CD4-positive, alpha-beta T cell (primary cell): ENCODE measurements at regions not wholly inside any gene's neighbourhood (a gene's known extent, or its start where the extent isn't known, plus 50 kb on each side); places are given as distances from the start of the nearest gene placed in this dataset.

Experiments
- ATAC-seq: fragments of 200-7000 bp; cut with Tn5 transposase; one replicate; pipeline ENCODE4 v1.10.0; 2022; ENCODE audit warnings: mild to moderate bottlenecking; ENCODE audit not compliant: poor library complexity
- CTCF ChIA-PET: fragments of 350-600 bp; sonication (Branson Sonifier 250); formaldehyde crosslinking; loops from one replicate; lab custom pipeline; 2021; ENCODE audit warnings: antibody characterized with exemption, inconsistent platforms; lab: Charles Lee
- POLR2A ChIA-PET: fragments of 350-600 bp; sonication (Branson Sonifier 250); formaldehyde crosslinking; loops from one replicate; lab custom pipeline; 2021; ENCODE audit warnings: antibody characterized with exemption, inconsistent platforms; lab: Charles Lee
- DNase-seq, 14 experiments: peaks; one replicate each; pipeline ENCODE4 v3.0.0-alpha.2; 2013 to 2020; ENCODE audit warnings: mixed read lengths in 2 of 14
- H3K27ac ChIP-seq, 2 donors: one replicate each; pipeline versions ENCODE4 v1.5.1 to v1.7.0; 2013; ENCODE audit warnings: low read length in 2 of 2, low read depth in 1 of 2, mild to moderate bottlenecking in 1 of 2
- H3K27me3 ChIP-seq, 2 experiments: 1 replicate in 1 of 2; 2 replicates in 1 of 2; pipeline versions ENCODE4 v1.6.1 to v1.7.0; 2013; ENCODE audit warnings: low read length in 2 of 2, control low read depth in 1 of 2, mild to moderate bottlenecking in 1 of 2, moderate library complexity in 1 of 2; ENCODE audit not compliant: insufficient read depth in 2 of 2, control insufficient read depth in 1 of 2
- H3K36me3 ChIP-seq: one replicate; pipeline ENCODE4 v1.6.1; 2013; ENCODE audit warnings: low read length, control low read depth; ENCODE audit not compliant: insufficient read depth
- H3K4me1 ChIP-seq: one replicate; pipeline ENCODE4 v1.6.1; 2013; ENCODE audit warnings: low read length, control low read depth; ENCODE audit not compliant: insufficient read depth
- H3K4me3 ChIP-seq: one replicate; pipeline ENCODE4 v1.5.1; 2013; ENCODE audit warnings: mild to moderate bottlenecking, low read length, moderate library complexity
- H3K9me3 ChIP-seq, 2 experiments: 1 replicate in 1 of 2; 2 replicates in 1 of 2; pipeline versions ENCODE4 v1.6.1 to v1.7.0; 2013; ENCODE audit warnings: low read length in 2 of 2, mild to moderate bottlenecking in 2 of 2, control low read depth in 1 of 2, moderate library complexity in 1 of 2; ENCODE audit not compliant: control insufficient read depth in 1 of 2, insufficient read depth in 1 of 2
- H3K27ac Mint-ChIP-seq: one replicate; pipeline ENCODE4 v1.8.0; 2020; ENCODE audit warnings: mixed read lengths
- H3K27me3 Mint-ChIP-seq: one replicate; pipeline ENCODE4 v1.8.0; 2021; ENCODE audit warnings: mixed read lengths
- H3K36me3 Mint-ChIP-seq: one replicate; pipeline ENCODE4 v1.8.0; 2021; ENCODE audit warnings: low read depth, mixed read lengths
- H3K4me1 Mint-ChIP-seq: one replicate; pipeline ENCODE4 v1.8.0; 2021; ENCODE audit warnings: low read depth, mixed read lengths
- H3K4me3 Mint-ChIP-seq: one replicate; pipeline ENCODE4 v1.8.0; 2020; ENCODE audit warnings: mild to moderate bottlenecking, mixed read lengths
- H3K9me3 Mint-ChIP-seq: one replicate; pipeline ENCODE4 v1.8.0; 2020; ENCODE audit warnings: mixed read lengths
- intact Hi-C, 2 experiments: fragments of 100-400 bp; cut with DNase I in 1 of 2; cut with micrococcal nuclease in 1 of 2; formaldehyde crosslinking; loops; one replicate each; pipeline versions ENCODE4 v1.15.1 to v1.9.0; 2023 to 2025; cut with DNase I, micrococcal nuclease
- TF ChIP-seq, protein P1 (sequence below): fragments of 200-600 bp; IDR thresholded peaks from one replicate; pipeline ENCODE4 v1.8.0; 2022; ENCODE audit warnings: antibody characterized with exemption, mild to moderate bottlenecking

DNA sequence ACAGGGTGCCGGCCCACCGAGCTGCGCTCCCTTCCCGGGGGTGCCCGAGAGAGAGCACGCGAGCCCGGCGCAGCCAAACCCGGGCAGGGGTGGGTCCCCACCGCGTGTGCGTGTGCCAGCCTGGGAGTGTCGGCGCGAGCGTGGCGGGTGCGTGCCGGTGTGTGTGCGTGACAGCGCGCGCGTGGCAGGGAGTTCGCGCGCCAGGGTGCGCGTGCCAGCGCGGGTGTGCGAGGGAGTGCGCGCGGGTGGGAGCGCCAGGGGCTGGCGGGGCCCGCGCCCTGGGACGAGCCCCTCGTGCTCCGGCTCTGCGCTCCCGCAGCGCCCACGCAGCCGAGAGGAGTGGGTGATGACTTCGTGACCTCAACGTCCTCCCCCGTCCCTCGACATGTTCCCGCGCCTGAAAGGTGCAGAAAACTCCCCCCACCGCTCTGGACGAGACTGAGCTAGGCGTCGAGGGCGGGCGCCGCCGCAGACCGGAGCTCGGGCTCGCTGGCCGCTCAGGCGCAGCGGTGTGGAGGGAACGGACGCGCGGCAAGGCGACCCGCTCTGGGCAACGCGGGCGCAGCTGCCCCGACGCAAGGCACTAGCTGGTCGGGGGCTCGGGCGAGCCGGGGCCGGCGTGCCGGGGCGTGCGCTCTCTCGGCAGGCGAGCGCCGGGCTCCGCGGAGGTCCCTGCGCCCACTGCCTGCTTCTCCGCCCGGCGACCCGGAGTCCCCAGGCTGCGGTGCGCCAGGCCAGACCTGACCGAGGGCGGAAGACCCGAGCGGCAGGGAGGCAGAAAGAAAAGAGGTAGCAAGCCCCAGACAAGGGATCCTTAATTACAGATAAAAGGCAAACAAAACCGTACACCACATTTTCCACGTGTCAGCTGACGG lies 582.8 kb downstream of the ZEB2 start:
- Mint-ChIP-seq H3K27me3 (peaks cover 72% of the 10 kb centered on the region), H3K27ac (no peak overlapping the region), H3K4me3 (no peak overlapping the region), H3K4me1 (peaks cover 16% of the 10 kb centered on the region), H3K36me3 (no peaks in the 10 kb centered on the region), H3K9me3 (no peaks in the 10 kb centered on the region)
- Histone ChIP-seq H3K27me3 (peaks cover 9 to 35% of the 10 kb centered on the region in 2 experiments), H3K9me3 (peaks cover 0 to 4% of the 10 kb centered on the region in 2 experiments), H3K36me3 (no peaks in the 10 kb centered on the region), H3K4me1 (peaks cover 7% of the 10 kb centered on the region), H3K27ac (no peak overlapping the region), H3K4me3 (no peak overlapping the region)
- no peak for ATAC-seq
- POLR2A ChIA-PET = no interaction called here
- DNase-seq = peak in 1 of 14 experiments; percentile 4
- TF ChIP-seq, protein P1, sequence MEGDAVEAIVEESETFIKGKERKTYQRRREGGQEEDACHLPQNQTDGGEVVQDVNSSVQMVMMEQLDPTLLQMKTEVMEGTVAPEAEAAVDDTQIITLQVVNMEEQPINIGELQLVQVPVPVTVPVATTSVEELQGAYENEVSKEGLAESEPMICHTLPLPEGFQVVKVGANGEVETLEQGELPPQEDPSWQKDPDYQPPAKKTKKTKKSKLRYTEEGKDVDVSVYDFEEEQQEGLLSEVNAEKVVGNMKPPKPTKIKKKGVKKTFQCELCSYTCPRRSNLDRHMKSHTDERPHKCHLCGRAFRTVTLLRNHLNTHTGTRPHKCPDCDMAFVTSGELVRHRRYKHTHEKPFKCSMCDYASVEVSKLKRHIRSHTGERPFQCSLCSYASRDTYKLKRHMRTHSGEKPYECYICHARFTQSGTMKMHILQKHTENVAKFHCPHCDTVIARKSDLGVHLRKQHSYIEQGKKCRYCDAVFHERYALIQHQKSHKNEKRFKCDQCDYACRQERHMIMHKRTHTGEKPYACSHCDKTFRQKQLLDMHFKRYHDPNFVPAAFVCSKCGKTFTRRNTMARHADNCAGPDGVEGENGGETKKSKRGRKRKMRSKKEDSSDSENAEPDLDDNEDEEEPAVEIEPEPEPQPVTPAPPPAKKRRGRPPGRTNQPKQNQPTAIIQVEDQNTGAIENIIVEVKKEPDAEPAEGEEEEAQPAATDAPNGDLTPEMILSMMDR = no peak
- intact Hi-C loops = no loop called here
- CTCF ChIA-PET = interaction anchor here (0.5 kb wide), 1 partner anchor 924 kb away, joined by 3 read pairs; no protein-coding TSS in a partner anchor

DNA sequence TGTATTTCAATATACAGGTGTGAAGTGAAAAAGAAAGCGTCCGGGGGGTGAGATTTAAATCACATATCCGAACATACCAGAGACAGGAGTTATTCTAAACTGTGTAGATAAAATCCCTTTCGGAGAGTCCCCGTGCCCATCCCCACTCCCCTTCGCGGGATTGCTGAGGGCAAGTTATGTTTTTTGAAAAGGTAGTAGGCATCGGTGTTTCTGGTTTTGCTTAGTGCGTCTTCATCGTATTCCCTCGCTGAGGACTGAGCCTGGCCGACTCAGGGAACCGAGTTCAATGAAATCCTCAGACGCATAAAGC lies 583.4 kb downstream of the ZEB2 start:
- Histone ChIP-seq H3K9me3 (peaks cover 0 to 4% of the 10 kb centered on the region in 2 experiments), H3K4me3 (no peak overlapping the region), H3K27me3 (peaks cover 9 to 35% of the 10 kb centered on the region in 2 experiments), H3K27ac (no peak overlapping the region), H3K36me3 (no peaks in the 10 kb centered on the region), H3K4me1 (peaks cover 7% of the 10 kb centered on the region)
- Mint-ChIP-seq H3K4me3 (no peak overlapping the region), H3K27me3 (peaks cover 74% of the 10 kb centered on the region), H3K36me3 (no peaks in the 10 kb centered on the region), H3K9me3 (no peaks in the 10 kb centered on the region), H3K27ac (no peak overlapping the region), H3K4me1 (peaks cover 16% of the 10 kb centered on the region)
- ChIA-PET CTCF (no interaction called here), POLR2A (no interaction called here)
- DNase-seq (no peak), ATAC-seq (no peak)
- intact Hi-C loops = no loop called here
- TF ChIP-seq, protein P1 = no peak

DNA sequence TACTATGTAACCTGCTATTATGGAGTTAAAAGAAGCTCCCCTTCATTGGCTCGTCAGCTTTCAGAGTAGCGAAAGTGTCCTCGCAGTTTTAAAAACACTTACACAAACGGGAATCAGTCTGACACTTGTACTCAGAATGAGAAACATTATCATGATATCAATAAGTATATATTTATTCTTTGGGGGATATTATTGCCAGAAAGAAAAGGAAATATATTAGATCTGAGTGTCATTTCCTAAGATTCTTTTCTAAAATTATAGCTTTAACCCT lies 584.5 kb downstream of the ZEB2 start:
- Mint-ChIP-seq H3K36me3 (no peaks in the 10 kb centered on the region), H3K4me1 (peaks cover 16% of the 10 kb centered on the region), H3K4me3 (no peak overlapping the region), H3K9me3 (no peaks in the 10 kb centered on the region), H3K27ac (no peak overlapping the region), H3K27me3 (peaks cover 72% of the 10 kb centered on the region)
- no peak for DNase-seq
- TF ChIP-seq, protein P1 = no peak
- H3K27me3 ChIP-seq = peaks cover 9 to 30% of the 10 kb centered on the region in 2 experiments
- H3K9me3 ChIP-seq = peaks cover 0 to 4% of the 10 kb centered on the region in 2 experiments
- H3K4me1 ChIP-seq = peaks cover 7% of the 10 kb centered on the region
- H3K4me3 ChIP-seq = no peak overlapping the region
- ATAC-seq = no peak
- H3K27ac ChIP-seq = no peak overlapping the region
- intact Hi-C loops = no loop called here
- no peaks in the 10 kb centered on the region for H3K36me3 ChIP-seq
- POLR2A ChIA-PET = no interaction called here
- CTCF ChIA-PET = no interaction called here
